DOHH2 (cell line): ENCODE measurements at regions not wholly inside any gene's neighbourhood (a gene's known extent, or its start where the extent isn't known, plus 50 kb on each side); places are given as distances from the start of the nearest gene placed in this dataset.

Experiments used
- CTCF ChIP-seq: fragments of 200-600 bp; sonication (generic); IDR thresholded peaks from one replicate; pipeline ENCODE4 v1.5.1; 2014; ENCODE audit warnings: antibody characterized with exemption, mild to moderate bottlenecking, low read depth, low read length; ENCODE audit not compliant: poor library complexity, severe bottlenecking
- EZH2phosphoT487 ChIP-seq: fragments of 200-600 bp; sonication (generic); IDR thresholded peaks from 2 replicates; pipeline ENCODE4 v1.6.1; 2017; ENCODE audit warnings: borderline replicate concordance, mild to moderate bottlenecking, antibody characterized with exemption, low read length, moderate library complexity, mixed read lengths

- TF ChIP-seq CTCF (no peak), EZH2phosphoT487 (no peak)
Measured at GRCh38 chr12:88388566-88389540, 191.4 kb downstream of the KITLG start.
